ENCODE measurements at regions not wholly inside any gene's neighbourhood (a gene's known extent, or its start where the extent isn't known, plus 50 kb on each side); places are given as distances from the start of the nearest gene placed in this dataset.

GRCh38 chr16:49910541-49911071 lies 54.7 kb upstream of the ZNF423 start:
- DNase-seq = peak; percentile 63

GRCh38 chr16:49911430-49911829 lies 55.5 kb upstream of the ZNF423 start:
- DNase-seq = no peak

- no peak for DNase-seq
Measured at GRCh38 chr16:49912721-49913120, 56.8 kb upstream of the ZNF423 start.

GRCh38 chr16:49913720-49914119 lies 57.8 kb upstream of the ZNF423 start:
- DNase-seq = no peak

- no peak for DNase-seq
Measured at GRCh38 chr16:49914657-49915056, 58.7 kb upstream of the ZNF423 start.

GRCh38 chr16:49918257-49918656 lies 62.3 kb upstream of the ZNF423 start:
- no peak for DNase-seq

- DNase-seq = no peak
Measured at GRCh38 chr16:49919327-49919726, 63.4 kb upstream of the ZNF423 start.

- DNase-seq = no peak
Measured at GRCh38 chr16:49920397-49920796, 64.5 kb upstream of the ZNF423 start.

GRCh38 chr16:49921106-49921505 lies 65.2 kb upstream of the ZNF423 start:
- no peak for DNase-seq

GRCh38 chr16:49921791-49922456 lies 66.0 kb upstream of the ZNF423 start:
- DNase-seq = peak; percentile 86

GRCh38 chr16:49923411-49923810 lies 67.5 kb upstream of the ZNF423 start:
- no peak for DNase-seq

GRCh38 chr16:49924078-49924477 lies 68.2 kb upstream of the ZNF423 start:
- no peak for DNase-seq

GRCh38 chr16:49926941-49927340 lies 71.0 kb upstream of the ZNF423 start:
- DNase-seq = no peak

GRCh38 chr16:49928176-49929041 lies 72.5 kb upstream of the ZNF423 start:
- DNase-seq = no peak

- DNase-seq = no peak
Measured at GRCh38 chr16:49929626-49930025, 73.7 kb upstream of the ZNF423 start.

- DNase-seq = no peak
Measured at GRCh38 chr16:49930841-49931240, 74.9 kb upstream of the ZNF423 start.

- no peak for DNase-seq
Measured at GRCh38 chr16:49931266-49931665, 75.4 kb upstream of the ZNF423 start.

- DNase-seq = no peak
Measured at GRCh38 chr16:49931916-49932315, 76.0 kb upstream of the ZNF423 start.

- DNase-seq = no peak
Measured at GRCh38 chr16:49932434-49932833, 76.5 kb upstream of the ZNF423 start.

GRCh38 chr16:49932946-49933345 lies 77.0 kb upstream of the ZNF423 start:
- DNase-seq = no peak

- no peak for DNase-seq
Measured at GRCh38 chr16:49936791-49937190, 80.9 kb upstream of the ZNF423 start.

GRCh38 chr16:49937886-49938285 lies 82.0 kb upstream of the ZNF423 start:
- no peak for DNase-seq

GRCh38 chr16:49939495-49939894 lies 83.6 kb upstream of the ZNF423 start:
- DNase-seq = no peak

Data from retina (tissue), 1 donor.